OCI-LY1 (cell line): ENCODE measurements at regions not wholly inside any gene's neighbourhood (a gene's known extent, or its start where the extent isn't known, plus 50 kb on each side); places are given as distances from the start of the nearest gene placed in this dataset.

ENCODE experiments used
- H2AFZ ChIP-seq: fragments of 200-600 bp; sonication (generic), shearing (Covaris generic); 2 replicates; pipeline ENCODE4 v1.6.0; 2014; ENCODE audit warnings: antibody characterized with exemption, mild to moderate bottlenecking, low read length
- H3F3A ChIP-seq: fragments of 200-600 bp; sonication (generic), shearing (Covaris generic); 2 replicates; pipeline ENCODE4 v1.6.0; 2014; ENCODE audit warnings: mild to moderate bottlenecking, antibody characterized with exemption, low read length, moderate library complexity; ENCODE audit not compliant: insufficient read depth
- H3K27ac ChIP-seq: fragments of 200-600 bp; sonication (generic); 2 replicates; pipeline ENCODE4 v1.5.1; 2014; ENCODE audit warnings: low read length, mixed run types, mild to moderate bottlenecking, low read depth; ENCODE audit not compliant: poor library complexity, severe bottlenecking
- H3K27me3 ChIP-seq: fragments of 200-600 bp; sonication (generic); 2 replicates; pipeline ENCODE4 v1.6.0; 2014; ENCODE audit warnings: antibody characterized with exemption, mild to moderate bottlenecking, low read length, moderate library complexity; ENCODE audit not compliant: insufficient read depth
- H3K36me3 ChIP-seq: fragments of 200-600 bp; sonication (generic); 2 replicates; pipeline ENCODE4 v1.6.1; 2014; ENCODE audit warnings: mild to moderate bottlenecking, antibody characterized with exemption, low read length, moderate library complexity, mixed read lengths; ENCODE audit not compliant: insufficient read depth
- H3K4me1 ChIP-seq: fragments of 200-600 bp; sonication (generic); 2 replicates; pipeline ENCODE4 v1.5.1; 2014; ENCODE audit warnings: mild to moderate bottlenecking, low read length, moderate library complexity; ENCODE audit not compliant: insufficient read depth, severe bottlenecking
- H3K4me2 ChIP-seq: fragments of 200-600 bp; sonication (generic), shearing (Covaris generic); 2 replicates; pipeline ENCODE4 v1.6.1; 2014; ENCODE audit warnings: low read length
- H3K4me3 ChIP-seq: fragments of 200-600 bp; sonication (generic); 2 replicates; pipeline ENCODE4 v1.5.1; 2014; ENCODE audit warnings: low read length, low read depth, mild to moderate bottlenecking, mixed read lengths; ENCODE audit not compliant: poor library complexity, severe bottlenecking
- H3K79me2 ChIP-seq: fragments of 200-600 bp; shearing (Covaris generic); 2 replicates; pipeline ENCODE4 v1.6.1; 2016; ENCODE audit warnings: mixed run types, low read length, mixed read lengths; ENCODE audit not compliant: insufficient read depth
- H3K9ac ChIP-seq: fragments of 200-600 bp; sonication (generic), shearing (Covaris generic); 2 replicates; pipeline ENCODE4 v1.6.1; 2014; ENCODE audit warnings: mild to moderate bottlenecking, low read length, mixed read lengths
- H3K9me2 ChIP-seq: fragments of 200-600 bp; sonication (generic), shearing (Covaris generic); 2 replicates; pipeline ENCODE4 v1.6.1; 2014; ENCODE audit warnings: low read depth, mild to moderate bottlenecking, low read length, mixed read lengths
- H3K9me3 ChIP-seq: fragments of 200-600 bp; shearing (Covaris generic); 2 replicates; pipeline ENCODE4 v1.6.1; 2014; ENCODE audit warnings: low read length, mixed read lengths
- H4K20me1 ChIP-seq: fragments of 200-600 bp; sonication (generic), shearing (Covaris generic); 2 replicates; pipeline ENCODE4 v1.6.0; 2016; ENCODE audit warnings: mild to moderate bottlenecking, low read length; ENCODE audit not compliant: insufficient read depth
- CTCF ChIP-seq: fragments of 200-600 bp; sonication (generic), shearing (Covaris generic); IDR thresholded peaks from 2 replicates; pipeline ENCODE4 v1.5.1; 2017; ENCODE audit warnings: mild to moderate bottlenecking, antibody characterized with exemption, low read length, moderate library complexity, mixed read lengths
- EZH2 ChIP-seq: fragments of 200-600 bp; sonication (generic), shearing (Covaris generic); IDR thresholded peaks from 2 replicates; pipeline ENCODE4 v1.8.0; 2017; ENCODE audit warnings: borderline replicate concordance, mixed run types, mild to moderate bottlenecking, antibody characterized with exemption, low read length, moderate library complexity, mixed read lengths

- Histone ChIP-seq H3K4me2 (no peak overlapping the region), H3K9me3 (no peaks in the 10 kb centered on the region), H2AFZ (no peak overlapping the region)
Observed at GRCh38 chr15:79495775-79496174, 63.6 kb downstream of the MINAR1 start.

GRCh38 chr15:79496838-79497237, 64.7 kb downstream of the MINAR1 start:
- Histone ChIP-seq H4K20me1 (no peaks in the 10 kb centered on the region), H3K4me2 (no peak overlapping the region), H3K36me3 (no peaks in the 10 kb centered on the region), H3F3A (no peaks in the 10 kb centered on the region), H3K4me3 (no peak overlapping the region), H3K9ac (no peak overlapping the region), H3K27me3 (no peaks in the 10 kb centered on the region), H2AFZ (no peak overlapping the region), H3K4me1 (no peaks in the 10 kb centered on the region), H3K9me3 (no peaks in the 10 kb centered on the region), H3K27ac (no peak overlapping the region), H3K79me2 (no peaks in the 10 kb centered on the region), H3K9me2 (no peaks in the 10 kb centered on the region)
- TF ChIP-seq EZH2 (no peak), CTCF (no peak)

More at GRCh38 chr15:79495775-79496174, 63.6 kb downstream of the MINAR1 start:
- no peaks in the 10 kb centered on the region for H3K4me1 ChIP-seq
- no peaks in the 10 kb centered on the region for H3F3A ChIP-seq
- no peak for TF ChIP-seq EZH2
- no peak for TF ChIP-seq CTCF
- H3K79me2 ChIP-seq = no peaks in the 10 kb centered on the region
- no peaks in the 10 kb centered on the region for H3K27me3 ChIP-seq
- no peaks in the 10 kb centered on the region for H3K36me3 ChIP-seq
- no peaks in the 10 kb centered on the region for H3K9me2 ChIP-seq
- no peak overlapping the region for H3K27ac ChIP-seq
- no peak overlapping the region for H3K9ac ChIP-seq
- H4K20me1 ChIP-seq = no peaks in the 10 kb centered on the region
- H3K4me3 ChIP-seq = no peak overlapping the region

- Histone ChIP-seq H3K79me2 (no peaks in the 10 kb centered on the region), H3K4me1 (no peaks in the 10 kb centered on the region), H3K27ac (no peak overlapping the region), H3K9ac (no peak overlapping the region), H3K9me3 (no peaks in the 10 kb centered on the region), H3K9me2 (no peaks in the 10 kb centered on the region), H4K20me1 (no peaks in the 10 kb centered on the region), H3K4me2 (no peak overlapping the region), H3F3A (no peaks in the 10 kb centered on the region), H3K36me3 (no peaks in the 10 kb centered on the region), H3K4me3 (no peak overlapping the region), H3K27me3 (no peaks in the 10 kb centered on the region), H2AFZ (no peak overlapping the region)
- TF ChIP-seq CTCF (no peak), EZH2 (no peak)
Observed at GRCh38 chr15:79501086-79501485, 69.0 kb downstream of the MINAR1 start.
